ENCODE measurements at regions not wholly inside any gene's neighbourhood (a gene's known extent, or its start where the extent isn't known, plus 50 kb on each side); places are given as distances from the start of the nearest gene placed in this dataset.

- H2AFZ ChIP-seq (ENCODE audit: low read depth, low read length) = no peak overlapping the region
These were observed 57.5 kb upstream of the GC start for GRCh38 chr4:71841336-71841735.

GRCh38 chr4:71847300-71847699 lies 63.4 kb upstream of the GC start:
- Histone ChIP-seq H3K27ac (ENCODE audit: low read length) (no peak overlapping the region), H3K9me3 (ENCODE audit: low read length) (no peaks in the 10 kb centered on the region), H3K36me3 (ENCODE audit: insufficient read depth, low read length) (no peaks in the 10 kb centered on the region), H3K9ac (ENCODE audit: low read length) (no peak overlapping the region), H3K9me2 (ENCODE audit: insufficient read depth, low read length) (no peaks in the 10 kb centered on the region), H3K79me2 (replicated peaks; ENCODE audit: insufficient read depth, low read length) (no peaks in the 10 kb centered on the region), H3K4me2 (ENCODE audit: low read length) (no peak overlapping the region), H2AFZ (ENCODE audit: low read depth, low read length) (no peak overlapping the region), H3K4me3 (ENCODE audit: low read length) (no peak overlapping the region), H4K20me1 (ENCODE audit: insufficient read depth) (no peaks in the 10 kb centered on the region), H3K27me3 (ENCODE audit: insufficient read depth, low read depth, low read length) (no peaks in the 10 kb centered on the region), H3F3A (ENCODE audit: insufficient read depth, low read length, poor library complexity, severe bottlenecking) (no peaks in the 10 kb centered on the region)
- TF ChIP-seq POLR2AphosphoS5 (IDR thresholded peaks at IDR 0.05) = no peak
- no peak for TF ChIP-seq REST (IDR thresholded peaks at IDR 0.05; ENCODE audit: borderline replicate concordance)
- no peak for TF ChIP-seq TAF1 (IDR thresholded peaks at IDR 0.05; ENCODE audit: low read depth)

More at GRCh38 chr4:71841336-71841735, 57.5 kb upstream of the GC start:
- Histone ChIP-seq H4K20me1 (ENCODE audit: insufficient read depth) (no peaks in the 10 kb centered on the region), H3K9me3 (ENCODE audit: low read length) (no peaks in the 10 kb centered on the region), H3K4me2 (ENCODE audit: low read length) (no peak overlapping the region), H3K9ac (ENCODE audit: low read length) (no peak overlapping the region), H3K9me2 (ENCODE audit: insufficient read depth, low read length) (no peaks in the 10 kb centered on the region), H3K79me2 (replicated peaks; ENCODE audit: insufficient read depth, low read length) (no peaks in the 10 kb centered on the region), H3K27me3 (ENCODE audit: insufficient read depth, low read depth, low read length) (no peaks in the 10 kb centered on the region), H3F3A (ENCODE audit: insufficient read depth, low read length, poor library complexity, severe bottlenecking) (no peaks in the 10 kb centered on the region), H3K4me3 (ENCODE audit: low read length) (no peak overlapping the region), H3K27ac (ENCODE audit: low read length) (no peak overlapping the region), H3K36me3 (ENCODE audit: insufficient read depth, low read length) (no peaks in the 10 kb centered on the region)
- TF ChIP-seq MXI1 (conservative IDR thresholded peaks at IDR 0.05; ENCODE audit: poor library complexity, severe bottlenecking) (no peak), TAF1 (IDR thresholded peaks at IDR 0.05; ENCODE audit: low read depth) (no peak), REST (IDR thresholded peaks at IDR 0.05; ENCODE audit: borderline replicate concordance) (no peak), RAD21 (conservative IDR thresholded peaks at IDR 0.05) (no peak), CTCF (IDR thresholded peaks at IDR 0.05; ENCODE audit: poor library complexity, severe bottlenecking) (no peak)

Data from neural cell (in vitro differentiated cells).